Kidney (tissue), 13 donors: ENCODE measurements at regions not wholly inside any gene's neighbourhood (a gene's known extent, or its start where the extent isn't known, plus 50 kb on each side); places are given as distances from the start of the nearest gene placed in this dataset.

Experiments used
- DNase-seq, 5 donors: peaks; one replicate each; pipeline ENCODE4 v3.0.0-alpha.2; 2013 to 2020
- FAIRE-seq: peaks from 2 replicates; lab custom pipeline; 2012; peaks lifted over from hg19 to GRCh38; lab: Jason Lieb, UNC
- H3K27ac ChIP-seq, 2 donors: one replicate each; pipeline ENCODE4 v1.7.0; 2013; ENCODE audit warnings: low read depth in 2 of 2, low read length in 2 of 2, inconsistent platforms in 1 of 2
- H3K27me3 ChIP-seq: one replicate; pipeline ENCODE4 v1.7.1; 2013; ENCODE audit warnings: low read length, inconsistent platforms; ENCODE audit not compliant: control insufficient read depth, insufficient read depth
- H3K36me3 ChIP-seq, 3 donors: one replicate each; pipeline versions ENCODE4 v1.7.0 to v1.7.1; 2013; ENCODE audit warnings: low read length in 3 of 3, control low read depth in 1 of 3, inconsistent platforms in 1 of 3; ENCODE audit not compliant: insufficient read depth in 3 of 3, control insufficient read depth in 2 of 3
- H3K4me1 ChIP-seq, 3 donors: one replicate each; pipeline versions ENCODE4 v1.7.0 to v1.7.1; 2013; ENCODE audit warnings: low read length in 3 of 3, inconsistent platforms in 1 of 3, low read depth in 1 of 3; ENCODE audit not compliant: control insufficient read depth in 2 of 3, insufficient read depth in 2 of 3
- H3K4me3 ChIP-seq, 3 donors: one replicate each; pipeline versions ENCODE4 v1.7.0 to v1.8.1; 2013; ENCODE audit warnings: low read length in 3 of 3, control low read depth in 1 of 3, inconsistent platforms in 1 of 3
- H3K9ac ChIP-seq, 3 donors: one replicate each; pipeline versions ENCODE4 v1.7.0 to v1.7.1; 2013; ENCODE audit warnings: low read length in 3 of 3, control low read depth in 1 of 3, inconsistent platforms in 1 of 3
- H3K9me3 ChIP-seq, 3 donors: one replicate each; pipeline versions ENCODE4 v1.7.0 to v1.7.1; 2013; ENCODE audit warnings: low read length in 3 of 3, control low read depth in 1 of 3, inconsistent platforms in 1 of 3; ENCODE audit not compliant: control insufficient read depth in 2 of 3, insufficient read depth in 1 of 3
- CTCF ChIP-seq: IDR thresholded peaks from 3 replicates; pipeline ENCODE4 v1.5.1; 2012; ENCODE audit warnings: mild to moderate bottlenecking, moderate library complexity, borderline replicate concordance; ENCODE audit not compliant: insufficient read depth; ENCODE audit errors: extremely low read depth
- intact Hi-C: fragments of 100-400 bp; cut with DNase I; formaldehyde crosslinking; loops from one replicate; pipeline ENCODE4 v1.11.1; 2022
- donor health status: control.
- donor health status: control.
- donor health status: control.
- donor health status: control.
- donor health status: control.
- donor health status: DM: yes; HTN: yes; CAD: no.
- donor health status: Normal renal cell carcinoma (clear cell type).

GRCh38 chr14:89029961-89030694 is 205.7 kb downstream of the TTC8 start:
- DNase-seq (no peak), FAIRE-seq (no peak)
- no peak overlapping the region for H3K9ac ChIP-seq
- H3K27me3 ChIP-seq: peaks cover 2% of the 10 kb centered on the region
- no peak overlapping the region for H3K27ac ChIP-seq
- intact Hi-C loops: loop anchor here (10.0 kb wide), 1 partner anchor 885 kb away; no protein-coding TSS in a partner anchor
- H3K4me1 ChIP-seq: peaks cover 0 to 5% (median 0%) of the 10 kb centered on the region in 3 donors
- no peaks in the 10 kb centered on the region for H3K36me3 ChIP-seq
- H3K4me3 ChIP-seq: no peak overlapping the region
- no peak for TF ChIP-seq CTCF
- H3K9me3 ChIP-seq: peaks cover 0 to 4% (median 2%) of the 10 kb centered on the region in 3 donors

DNA sequence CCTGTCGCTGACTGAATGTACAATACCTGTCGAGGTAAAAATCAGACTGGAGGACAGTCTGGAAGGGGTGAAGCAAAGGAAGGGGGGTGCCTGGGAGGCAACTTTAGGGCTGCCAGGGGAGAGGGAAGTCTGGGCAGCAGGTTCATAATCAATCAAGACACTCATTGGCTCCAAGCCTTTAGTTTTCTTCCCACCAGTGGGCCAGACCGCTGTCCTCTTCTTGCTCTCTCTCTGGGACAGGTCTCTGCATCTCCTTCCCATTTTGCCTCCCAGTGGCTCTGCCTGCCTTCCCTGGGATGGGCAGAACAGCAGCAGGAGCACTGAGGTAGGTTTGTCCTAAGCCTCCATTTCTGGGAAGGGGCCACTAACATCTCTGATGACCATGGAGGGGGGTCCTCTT is 206.5 kb downstream of the TTC8 start:
- no peak overlapping the region for H3K9ac ChIP-seq
- intact Hi-C loops: no loop called here
- peaks cover 2% of the 10 kb centered on the region for H3K27me3 ChIP-seq
- no peak for TF ChIP-seq CTCF
- no peaks in the 10 kb centered on the region for H3K36me3 ChIP-seq
- DNase-seq: no peak
- no peak overlapping the region for H3K4me3 ChIP-seq
- FAIRE-seq: no peak
- no peak overlapping the region for H3K27ac ChIP-seq
- H3K9me3 ChIP-seq: peaks cover 0 to 4% (median 2%) of the 10 kb centered on the region in 3 donors
- H3K4me1 ChIP-seq: peaks cover 0 to 5% (median 0%) of the 10 kb centered on the region in 3 donors

- H3K9ac ChIP-seq: no peak overlapping the region
- peaks cover 0 to 4% (median 2%) of the 10 kb centered on the region in 3 donors for H3K9me3 ChIP-seq
- FAIRE-seq: no peak
- H3K27ac ChIP-seq: no peak overlapping the region
- H3K36me3 ChIP-seq: no peaks in the 10 kb centered on the region
- TF ChIP-seq CTCF: no peak
- peaks cover 2% of the 10 kb centered on the region for H3K27me3 ChIP-seq
- no peak for DNase-seq
- intact Hi-C loops: no loop called here
- no peak overlapping the region for H3K4me3 ChIP-seq
- peaks cover 0 to 3% (median 0%) of the 10 kb centered on the region in 3 donors for H3K4me1 ChIP-seq
Measured at GRCh38 chr14:89032086-89032649, 207.7 kb downstream of the TTC8 start.
